OCI-LY3 (cell line): ENCODE measurements at regions not wholly inside any gene's neighbourhood (a gene's known extent, or its start where the extent isn't known, plus 50 kb on each side); places are given as distances from the start of the nearest gene placed in this dataset.

Experiments used
- EZH2phosphoT487 ChIP-seq: fragments of 200-600 bp; shearing (Covaris generic); IDR thresholded peaks from 2 replicates; pipeline ENCODE4 v1.6.1; 2018; ENCODE audit warnings: antibody characterized with exemption, mixed run types, low read depth
- TF ChIP-seq, protein P1 (sequence below): fragments of 200-600, 300-600 bp; sonication (generic); IDR thresholded peaks from 2 replicates; pipeline ENCODE4 v1.5.1; 2014; ENCODE audit warnings: antibody characterized with exemption, low read length, low read depth

DNA sequence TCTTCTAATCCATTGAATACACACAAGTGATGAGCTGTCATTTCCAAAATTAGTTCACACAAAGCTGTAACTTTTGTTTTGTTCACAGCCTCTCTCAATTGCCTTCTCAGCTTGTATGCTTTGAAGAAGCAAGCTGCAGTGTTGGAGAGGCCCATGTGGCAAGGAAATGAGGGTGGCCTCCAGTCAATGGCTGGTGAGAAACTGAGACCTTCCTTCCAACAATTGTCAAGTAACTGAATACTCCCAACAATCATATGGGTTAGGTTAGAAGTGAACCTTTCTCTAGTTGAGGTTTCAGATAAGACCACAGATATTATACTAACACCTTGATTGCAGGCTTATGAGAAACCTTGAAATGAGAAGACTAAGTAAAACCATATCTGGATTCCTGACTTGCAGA lies 82.4 kb upstream of the SOX9 start:
- TF ChIP-seq, protein P1, sequence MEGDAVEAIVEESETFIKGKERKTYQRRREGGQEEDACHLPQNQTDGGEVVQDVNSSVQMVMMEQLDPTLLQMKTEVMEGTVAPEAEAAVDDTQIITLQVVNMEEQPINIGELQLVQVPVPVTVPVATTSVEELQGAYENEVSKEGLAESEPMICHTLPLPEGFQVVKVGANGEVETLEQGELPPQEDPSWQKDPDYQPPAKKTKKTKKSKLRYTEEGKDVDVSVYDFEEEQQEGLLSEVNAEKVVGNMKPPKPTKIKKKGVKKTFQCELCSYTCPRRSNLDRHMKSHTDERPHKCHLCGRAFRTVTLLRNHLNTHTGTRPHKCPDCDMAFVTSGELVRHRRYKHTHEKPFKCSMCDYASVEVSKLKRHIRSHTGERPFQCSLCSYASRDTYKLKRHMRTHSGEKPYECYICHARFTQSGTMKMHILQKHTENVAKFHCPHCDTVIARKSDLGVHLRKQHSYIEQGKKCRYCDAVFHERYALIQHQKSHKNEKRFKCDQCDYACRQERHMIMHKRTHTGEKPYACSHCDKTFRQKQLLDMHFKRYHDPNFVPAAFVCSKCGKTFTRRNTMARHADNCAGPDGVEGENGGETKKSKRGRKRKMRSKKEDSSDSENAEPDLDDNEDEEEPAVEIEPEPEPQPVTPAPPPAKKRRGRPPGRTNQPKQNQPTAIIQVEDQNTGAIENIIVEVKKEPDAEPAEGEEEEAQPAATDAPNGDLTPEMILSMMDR, result no peak
- no peak for TF ChIP-seq EZH2phosphoT487
